T-helper 1 cell treated with Interleukin-12 subunit alpha and Interleukin-12 subunit beta and Interleukin-4 antibody, amounts not matched to agents 30 μg/mL and 1 μg/mL, for 36 hours (primary cell): ENCODE measurements at regions not wholly inside any gene's neighbourhood (a gene's known extent, or its start where the extent isn't known, plus 50 kb on each side); places are given as distances from the start of the nearest gene placed in this dataset.
"Not testable (repeated sequence)": the region's sequence is repeated elsewhere in the genome, so short reads cannot be mapped to it uniquely, and the experiment has no call there.

Experiments
- H3K27ac Mint-ChIP-seq: one replicate; pipeline ENCODE4 v1.8.0; 2021; ENCODE audit warnings: mild to moderate bottlenecking, mixed read lengths
- H3K27me3 Mint-ChIP-seq: one replicate; pipeline ENCODE4 v1.8.0; 2021; ENCODE audit warnings: low read depth, mixed read lengths
- H3K36me3 Mint-ChIP-seq: one replicate; pipeline ENCODE4 v1.8.0; 2021; ENCODE audit warnings: low read depth, mixed read lengths
- H3K4me1 Mint-ChIP-seq: one replicate; pipeline ENCODE4 v1.8.0; 2021; ENCODE audit warnings: low read depth, mixed read lengths
- H3K4me3 Mint-ChIP-seq: one replicate; pipeline ENCODE4 v1.8.0; 2021; ENCODE audit warnings: mild to moderate bottlenecking, moderate library complexity, mixed read lengths
- H3K9me3 Mint-ChIP-seq: one replicate; pipeline ENCODE4 v1.8.0; 2021; ENCODE audit warnings: mixed read lengths

DNA sequence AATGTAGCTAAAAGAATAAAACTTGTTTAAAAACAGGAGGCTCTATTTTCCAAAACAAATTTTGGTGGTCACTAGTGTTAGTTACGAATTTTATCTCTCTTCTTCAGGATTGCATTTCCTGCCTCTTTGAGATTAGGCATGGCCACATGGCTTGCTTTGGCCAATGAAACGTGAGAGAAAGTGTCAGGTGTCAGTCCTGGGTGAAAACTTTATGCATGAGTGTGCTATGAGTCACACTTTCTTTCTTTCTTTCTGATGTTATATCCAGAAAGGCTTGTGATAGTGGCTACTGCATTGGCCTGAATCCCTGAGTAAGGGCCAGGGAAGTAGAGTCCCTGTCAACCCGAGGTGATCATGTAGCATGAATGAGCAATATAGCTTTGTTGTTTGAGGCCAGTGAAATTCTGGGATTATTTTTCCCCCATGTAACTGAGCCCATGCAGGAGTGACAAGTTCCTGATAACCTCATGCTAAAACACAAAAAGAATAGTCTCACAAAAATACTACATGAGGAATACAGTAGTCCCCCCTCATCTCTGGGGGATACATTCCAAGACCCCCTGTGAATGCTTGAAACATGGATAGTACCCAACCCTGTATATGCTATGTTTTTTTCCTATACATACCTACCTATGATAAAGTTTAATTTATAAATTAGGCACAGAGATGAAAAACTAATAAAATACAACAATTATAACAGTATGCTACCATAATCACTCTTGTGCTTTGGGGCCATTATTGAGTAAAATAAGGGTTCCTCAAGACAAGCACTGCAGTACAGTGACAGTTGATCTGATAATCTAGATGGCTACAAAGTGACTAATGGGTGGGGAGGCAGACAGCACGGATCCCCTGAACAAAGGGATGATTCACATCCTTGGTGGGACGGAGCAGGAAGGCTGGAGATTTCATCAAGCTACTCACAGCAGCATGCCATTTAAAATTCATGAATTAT, 109.5 kb downstream of the CDC42EP3 start:
- H3K27me3 Mint-ChIP-seq: no peaks in the 10 kb centered on the region
- no peak overlapping the region for H3K27ac Mint-ChIP-seq
- no peaks in the 10 kb centered on the region for H3K9me3 Mint-ChIP-seq
- peaks cover 8% of the 10 kb centered on the region for H3K4me1 Mint-ChIP-seq
- no peak overlapping the region for H3K4me3 Mint-ChIP-seq
- H3K36me3 Mint-ChIP-seq: no peaks in the 10 kb centered on the region

DNA sequence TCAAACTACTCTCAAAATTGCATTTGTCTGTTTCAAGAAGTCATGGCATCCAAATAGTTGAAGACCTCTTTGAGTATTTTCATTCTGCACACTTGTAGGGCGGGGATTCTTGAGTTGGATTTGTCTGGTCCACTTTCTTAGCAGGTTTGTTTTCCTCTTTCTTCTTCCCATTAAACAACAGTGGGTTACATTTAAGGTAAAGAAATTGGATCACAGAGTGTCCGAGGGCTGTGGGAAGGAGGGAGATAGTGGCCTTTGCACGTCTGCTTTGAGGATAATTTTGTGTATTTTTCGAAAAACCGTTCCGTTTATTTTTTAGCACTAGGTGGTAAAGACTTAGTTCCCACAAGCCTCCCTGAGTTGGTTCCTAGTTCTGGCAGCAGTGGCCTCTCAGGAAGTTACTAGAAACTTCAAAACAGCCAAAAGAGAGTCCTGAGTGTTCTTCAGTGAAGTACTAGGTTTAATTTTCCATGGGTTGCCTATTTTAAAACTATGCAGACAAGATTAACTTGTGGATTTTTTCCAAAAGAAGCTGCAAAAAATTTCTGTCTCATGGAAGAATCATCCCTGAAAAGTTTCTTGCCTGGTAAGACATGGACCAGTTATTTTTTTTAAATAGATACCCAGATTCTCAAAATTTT, 107.9 kb downstream of the CDC42EP3 start:
- Mint-ChIP-seq H3K36me3 (no peaks in the 10 kb centered on the region), H3K4me1 (peaks cover 8% of the 10 kb centered on the region), H3K27ac (no peak overlapping the region), H3K27me3 (no peaks in the 10 kb centered on the region), H3K9me3 (no peaks in the 10 kb centered on the region), H3K4me3 (no peak overlapping the region)

DNA sequence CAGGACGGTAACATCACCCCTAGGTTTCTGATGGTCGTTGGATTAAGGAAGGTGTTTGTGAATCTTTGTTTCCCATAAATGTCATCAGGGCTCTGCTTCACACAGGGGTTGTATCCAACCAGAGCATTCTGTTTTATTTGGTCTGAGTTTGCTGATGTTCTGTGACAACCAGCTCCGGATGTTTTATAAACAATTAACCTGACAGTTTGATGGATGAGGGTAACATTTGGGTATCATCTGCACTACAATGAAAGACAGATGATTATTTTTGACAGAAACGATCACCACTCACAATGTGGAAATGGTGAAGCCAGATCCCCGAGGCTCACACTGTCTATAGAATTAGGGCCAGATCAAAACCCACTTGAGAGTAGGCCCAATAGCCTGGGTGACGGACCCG, 107.1 kb downstream of the CDC42EP3 start:
- Mint-ChIP-seq H3K27me3 (peaks cover 4% of the 10 kb centered on the region), H3K4me1 (peaks cover 10% of the 10 kb centered on the region), H3K4me3 (no peak overlapping the region), H3K27ac (no peak overlapping the region), H3K9me3 (no peaks in the 10 kb centered on the region), H3K36me3 (no peaks in the 10 kb centered on the region)

DNA sequence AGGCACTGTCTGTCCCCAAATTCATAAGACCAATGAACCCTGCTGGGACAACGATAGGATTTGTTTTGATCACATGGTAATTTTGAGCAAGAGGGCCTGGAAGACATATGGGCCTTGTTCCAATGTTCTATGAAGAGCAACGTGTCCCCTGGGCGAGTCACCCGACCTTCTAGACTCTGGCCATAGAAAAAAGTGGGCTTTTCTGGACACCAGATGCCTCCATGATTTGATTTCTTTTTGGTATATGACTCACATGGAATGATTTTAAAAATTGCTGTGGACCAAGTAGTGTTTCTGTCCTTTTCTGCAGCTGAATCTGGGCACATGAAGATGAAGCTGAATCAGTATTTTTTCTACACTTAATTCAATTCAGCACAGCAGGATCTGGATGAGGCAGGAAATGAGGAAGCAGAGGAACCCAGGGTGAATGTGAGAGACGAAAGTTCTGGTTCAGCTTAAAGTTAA, 104.9 kb downstream of the CDC42EP3 start:
- H3K4me1 Mint-ChIP-seq: peaks cover 9% of the 10 kb centered on the region
- H3K27ac Mint-ChIP-seq: no peak overlapping the region
- H3K27me3 Mint-ChIP-seq: peaks cover 12% of the 10 kb centered on the region
- H3K9me3 Mint-ChIP-seq: no peaks in the 10 kb centered on the region
- no peak overlapping the region for H3K4me3 Mint-ChIP-seq
- no peaks in the 10 kb centered on the region for H3K36me3 Mint-ChIP-seq

DNA sequence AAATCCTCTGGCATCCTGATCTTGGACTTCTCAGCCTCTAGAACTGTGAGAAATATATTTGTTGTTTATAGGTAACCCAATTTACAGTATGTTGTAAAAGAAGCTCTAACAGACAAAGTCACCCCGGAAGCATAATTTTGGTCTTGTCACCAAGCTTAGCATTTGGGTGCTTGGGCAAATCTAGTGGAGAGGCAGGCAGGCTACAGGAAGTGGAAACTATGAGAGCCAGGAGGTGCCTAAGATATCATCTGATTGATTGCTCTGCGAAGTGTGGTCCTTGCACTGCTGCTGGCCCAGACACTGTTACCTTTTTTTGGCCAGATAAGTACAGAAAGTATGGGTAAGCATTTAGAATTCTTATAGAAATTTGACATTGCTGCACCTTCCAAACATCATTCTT, 102.9 kb downstream of the CDC42EP3 start:
- Mint-ChIP-seq H3K27ac (no peak overlapping the region), H3K9me3 (no peaks in the 10 kb centered on the region), H3K4me1 (peaks cover 7% of the 10 kb centered on the region), H3K36me3 (no peaks in the 10 kb centered on the region), H3K4me3 (no peak overlapping the region), H3K27me3 (peaks cover 12% of the 10 kb centered on the region)

DNA sequence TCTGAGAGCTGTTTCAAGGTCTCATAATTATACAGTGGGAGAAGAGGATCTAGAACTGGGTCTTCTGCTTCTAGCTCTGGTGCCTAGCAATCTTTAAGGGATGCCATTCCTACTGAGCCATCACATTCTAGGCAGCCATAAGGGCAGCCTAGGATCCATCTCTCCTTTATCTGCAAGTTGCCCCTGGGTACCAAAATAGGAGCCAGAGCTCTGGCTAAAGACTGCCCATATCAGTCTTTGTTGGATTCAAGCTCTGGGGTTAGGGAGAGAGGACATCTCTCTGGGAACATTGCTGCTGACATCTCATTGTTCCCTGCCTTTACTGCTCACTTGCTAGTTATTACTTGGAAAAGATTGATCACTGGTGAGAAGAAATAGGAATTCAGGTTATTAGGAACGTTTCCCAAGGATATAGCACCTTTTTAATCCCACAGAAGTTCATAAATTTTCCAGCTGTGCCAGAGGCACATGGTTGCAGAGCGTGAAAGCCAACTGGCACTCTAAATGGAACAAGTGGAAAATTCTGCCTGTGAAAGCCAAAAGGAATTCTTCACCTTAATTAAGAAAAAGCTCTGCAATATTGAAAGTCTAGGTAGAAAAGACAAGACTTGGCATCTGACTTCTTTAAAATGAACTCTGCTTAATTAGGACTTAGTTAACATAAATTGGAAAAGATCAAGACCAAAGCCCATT, 102.2 kb downstream of the CDC42EP3 start:
- Mint-ChIP-seq H3K4me3 (no peak overlapping the region), H3K27ac (no peak overlapping the region), H3K36me3 (peaks cover 3% of the 10 kb centered on the region), H3K9me3 (no peaks in the 10 kb centered on the region), H3K27me3 (peaks cover 12% of the 10 kb centered on the region), H3K4me1 (peaks cover 10% of the 10 kb centered on the region)

DNA sequence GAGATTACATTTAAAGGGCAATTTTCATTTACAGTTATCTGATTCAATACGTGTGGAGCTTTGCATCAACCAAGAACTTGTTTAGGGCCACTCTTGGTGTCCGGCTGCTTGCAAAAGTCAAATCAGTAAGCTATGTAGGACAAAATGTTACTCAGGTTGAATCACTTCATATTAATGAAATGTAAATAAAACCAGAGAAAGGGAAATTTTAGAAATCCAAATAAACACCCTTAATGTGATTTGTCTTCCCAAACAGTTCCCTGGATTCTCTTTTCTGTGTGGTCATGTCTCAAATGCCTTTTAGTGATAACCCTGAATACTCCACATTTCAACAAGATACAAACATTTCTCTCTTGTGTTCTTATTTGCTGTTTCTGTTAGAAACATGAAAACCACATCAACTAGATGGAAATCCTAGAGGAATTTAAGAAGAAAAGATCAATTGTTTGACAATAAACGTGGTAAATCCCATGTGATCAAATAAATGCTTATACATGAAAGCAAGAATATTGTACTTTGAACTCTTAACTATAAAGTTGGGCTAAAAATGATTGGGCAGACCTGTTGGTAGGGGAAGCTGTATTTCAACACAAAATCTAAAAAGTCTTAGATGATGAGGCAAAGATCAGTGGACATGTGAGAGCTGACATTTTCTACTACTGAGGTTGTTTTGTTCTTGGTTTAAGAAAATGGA, 101.3 kb downstream of the CDC42EP3 start:
- Mint-ChIP-seq H3K27me3 (peaks cover 12% of the 10 kb centered on the region), H3K4me1 (peaks cover 10% of the 10 kb centered on the region), H3K36me3 (peaks cover 3% of the 10 kb centered on the region), H3K27ac (no peak overlapping the region), H3K4me3 (no peak overlapping the region), H3K9me3 (no peaks in the 10 kb centered on the region)

DNA sequence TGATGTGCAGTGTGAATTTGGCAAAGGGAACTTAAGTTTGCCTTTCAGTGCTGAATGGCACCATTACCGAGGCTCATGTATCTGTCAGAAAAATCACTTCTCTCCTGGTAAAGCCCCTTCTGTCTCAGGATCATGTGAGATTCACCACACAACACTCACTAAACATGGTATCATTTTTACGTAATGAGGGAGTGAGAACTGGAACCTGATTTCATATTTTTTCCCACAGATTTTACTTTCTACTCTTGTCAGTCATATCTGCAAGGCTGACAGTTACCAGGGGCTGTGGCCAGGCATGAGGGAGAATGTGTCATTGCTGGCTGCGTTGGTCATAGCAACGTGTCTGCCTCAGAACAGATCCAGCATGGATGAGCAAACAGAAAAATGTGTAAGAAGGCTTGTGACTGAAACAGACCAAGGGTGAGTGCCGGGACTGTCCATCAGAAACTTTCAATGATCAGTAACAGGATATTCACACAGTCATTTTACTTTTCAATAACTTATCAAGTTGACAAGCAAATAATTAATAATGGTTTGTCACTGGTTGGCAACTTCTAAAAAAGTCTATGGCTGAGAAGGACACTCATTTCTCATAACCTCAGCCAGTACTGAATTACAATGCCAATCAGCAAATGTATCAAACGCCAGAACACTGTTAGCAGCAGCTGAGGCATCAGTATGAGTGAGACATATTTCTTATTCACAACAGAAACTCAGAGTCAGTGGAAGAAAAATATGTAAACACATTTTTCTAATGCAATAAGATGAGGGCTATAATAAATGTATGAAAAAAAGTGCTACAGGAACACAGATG, 100.5 kb downstream of the CDC42EP3 start:
- peaks cover 10% of the 10 kb centered on the region for H3K4me1 Mint-ChIP-seq
- peak overlapping the region; percentile 21 for H3K27ac Mint-ChIP-seq
- H3K4me3 Mint-ChIP-seq: no peak overlapping the region
- peaks cover 12% of the 10 kb centered on the region for H3K27me3 Mint-ChIP-seq
- H3K9me3 Mint-ChIP-seq: no peaks in the 10 kb centered on the region
- peaks cover 3% of the 10 kb centered on the region for H3K36me3 Mint-ChIP-seq

DNA sequence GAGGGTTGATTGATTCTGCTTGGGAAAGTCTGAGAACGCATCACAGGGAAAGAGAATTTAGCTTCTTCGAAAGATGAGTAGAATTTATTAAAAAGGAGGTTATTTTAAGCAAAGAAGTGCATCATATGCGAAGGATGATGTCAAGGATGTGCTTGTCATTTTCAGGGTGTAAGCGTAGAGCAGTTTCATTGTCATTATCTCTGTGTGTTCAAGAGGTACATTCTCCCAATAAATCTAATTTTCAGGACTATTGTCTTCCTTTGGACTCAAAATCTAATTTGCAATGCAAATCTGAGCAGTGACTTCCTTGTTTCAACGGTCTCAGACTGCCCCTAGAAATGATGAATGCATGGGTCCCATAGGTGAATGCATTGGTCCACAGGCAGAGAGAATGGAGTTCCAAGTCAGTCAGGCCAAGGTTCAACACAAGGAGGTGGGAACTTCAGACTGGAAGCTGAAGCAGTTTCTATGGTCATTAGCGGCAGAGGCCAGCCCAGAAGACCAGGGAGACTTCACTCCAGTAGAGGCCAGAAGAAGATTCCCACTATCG, 99.8 kb downstream of the CDC42EP3 start:
- Mint-ChIP-seq H3K9me3 (peaks cover 6% of the 10 kb centered on the region), H3K36me3 (peaks cover 6% of the 10 kb centered on the region), H3K27me3 (peaks cover 12% of the 10 kb centered on the region), H3K4me3 (no peak overlapping the region), H3K27ac (no peak overlapping the region), H3K4me1 (peaks cover 10% of the 10 kb centered on the region)

DNA sequence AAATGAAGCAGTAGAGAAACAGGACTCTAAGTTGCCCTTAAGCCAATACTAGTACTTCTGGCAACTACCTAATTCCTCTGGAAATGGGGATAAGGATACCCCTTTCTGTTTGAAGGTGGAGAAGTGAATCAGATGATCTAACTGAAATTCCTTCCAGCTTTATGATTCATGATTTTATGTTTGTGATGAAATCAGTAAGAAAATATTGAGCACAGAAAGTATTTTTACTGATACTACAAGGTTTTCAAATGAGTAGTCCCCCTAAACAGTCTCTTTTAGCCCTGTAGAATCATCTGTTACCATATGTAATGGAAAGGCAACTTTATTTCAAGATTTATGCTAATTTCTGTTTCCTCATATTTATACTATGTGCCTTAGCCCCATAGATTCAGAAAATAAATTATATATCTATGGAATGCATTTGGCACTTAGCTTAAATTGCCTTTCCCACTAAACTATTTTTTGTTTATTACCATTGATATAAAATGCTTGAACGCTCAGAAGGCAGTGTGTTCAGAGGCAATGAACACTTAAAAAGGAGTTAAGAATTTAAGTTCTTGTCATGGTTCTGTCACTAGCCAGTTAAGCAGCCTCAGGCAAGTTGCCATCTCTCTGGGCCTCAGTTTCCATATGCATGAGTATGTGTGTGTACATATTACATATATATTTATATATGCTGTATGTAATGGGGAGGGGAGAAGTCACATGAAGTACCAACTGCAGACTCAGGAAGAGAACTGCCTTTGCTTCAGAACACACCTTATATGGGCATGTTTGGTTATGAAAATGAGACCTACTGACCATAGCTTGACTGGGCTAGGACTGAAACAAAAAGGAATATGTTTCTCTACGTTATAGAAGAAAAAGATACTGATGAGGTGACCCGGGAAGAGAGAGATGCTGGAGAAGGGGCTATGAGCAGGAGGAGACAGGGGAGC, 97.7 kb downstream of the CDC42EP3 start:
- peaks cover 11% of the 10 kb centered on the region for H3K27me3 Mint-ChIP-seq
- H3K36me3 Mint-ChIP-seq: peaks cover 8% of the 10 kb centered on the region
- no peak overlapping the region for H3K27ac Mint-ChIP-seq
- H3K4me1 Mint-ChIP-seq: peaks cover 5% of the 10 kb centered on the region
- H3K4me3 Mint-ChIP-seq: no peak overlapping the region
- H3K9me3 Mint-ChIP-seq: peaks cover 10% of the 10 kb centered on the region

DNA sequence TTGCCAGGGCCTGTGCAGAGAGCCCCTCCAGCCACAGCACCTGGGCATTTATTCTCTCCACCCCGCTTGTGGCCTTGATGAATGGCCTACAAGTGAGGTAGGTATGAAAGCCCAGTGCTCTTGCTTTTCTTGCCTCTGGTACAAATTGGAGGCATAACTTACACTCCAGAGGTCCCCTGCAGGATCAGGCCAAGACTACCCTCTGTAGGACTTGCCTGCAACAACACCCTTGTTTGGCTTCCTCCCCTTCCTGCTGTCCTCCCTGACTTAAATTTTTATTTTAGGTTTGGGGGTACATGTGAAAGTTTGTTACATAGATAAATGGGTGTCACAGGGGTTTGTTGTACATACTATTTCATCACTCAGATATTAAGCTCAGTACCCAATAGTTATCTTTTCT, 95.7 kb downstream of the CDC42EP3 start:
- Mint-ChIP-seq H3K36me3 (peaks cover 9% of the 10 kb centered on the region), H3K27me3 (peaks cover 2% of the 10 kb centered on the region), H3K4me1 (peaks cover 5% of the 10 kb centered on the region), H3K4me3 (no peak overlapping the region), H3K27ac (no peak overlapping the region), H3K9me3 (peaks cover 21% of the 10 kb centered on the region)

DNA sequence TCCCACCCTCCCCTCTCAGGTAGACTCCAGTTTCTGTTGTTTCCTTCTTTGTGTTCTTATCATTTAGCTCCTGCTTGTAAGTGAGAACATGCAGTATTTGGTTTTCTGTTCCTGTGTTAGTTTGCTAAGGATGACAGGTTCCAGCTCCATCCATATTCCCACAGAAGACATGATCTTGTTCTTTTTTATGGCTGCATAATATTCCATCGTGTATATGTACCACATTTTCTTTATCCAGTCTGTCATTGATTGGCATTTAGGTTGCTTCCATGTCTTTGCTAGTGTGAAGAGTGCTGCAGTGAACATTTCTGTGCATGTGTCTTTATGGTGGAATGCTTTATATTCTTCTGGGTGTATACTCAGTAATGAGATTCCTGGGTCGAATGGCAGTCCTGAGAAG, 95.2 kb downstream of the CDC42EP3 start:
- H3K36me3 Mint-ChIP-seq, H3K27ac Mint-ChIP-seq, H3K4me3 Mint-ChIP-seq, H3K4me1 Mint-ChIP-seq, H3K27me3 Mint-ChIP-seq: not testable (repeated sequence)
- H3K9me3 Mint-ChIP-seq: peaks cover 21% of the 10 kb centered on the region
